ENCODE measurements at regions not wholly inside any gene's neighbourhood (a gene's known extent, or its start where the extent isn't known, plus 50 kb on each side); places are given as distances from the start of the nearest gene placed in this dataset.
A peak's percentile ranks its signal among the peaks of the same experiment; 100 is the strongest.

DNA sequence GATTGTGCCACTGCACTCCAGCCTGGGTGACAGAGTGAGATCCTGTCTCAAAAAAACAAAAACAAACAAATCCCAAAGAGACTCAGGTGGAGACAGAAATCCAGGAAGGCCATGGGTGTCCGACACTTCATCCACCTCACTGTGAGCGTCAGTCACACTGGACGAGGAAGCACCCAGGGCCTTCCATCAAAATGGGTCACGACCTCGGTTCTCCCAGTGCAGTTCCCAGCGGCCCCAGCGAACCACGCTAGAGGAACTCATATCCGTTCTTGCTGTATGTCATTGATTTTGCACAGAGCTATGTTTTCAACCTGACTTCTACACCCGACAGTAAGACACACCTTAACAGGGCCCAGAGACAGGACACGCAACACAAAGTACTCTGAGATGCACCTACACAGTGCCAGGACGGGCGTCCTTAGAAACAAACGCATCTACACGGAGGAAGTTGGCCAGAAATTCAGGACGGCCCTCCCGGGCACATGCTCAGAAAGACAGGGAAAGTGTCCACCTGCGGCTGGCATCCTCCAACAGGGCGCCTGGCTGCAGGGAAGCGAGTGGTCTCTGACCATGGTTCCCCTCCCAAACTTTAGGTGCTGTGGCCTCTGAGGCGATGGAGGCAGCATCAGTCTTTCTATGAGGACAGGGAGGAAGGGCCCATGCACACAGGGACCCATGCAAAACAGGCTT, 410.5 kb downstream of the CTTN start:
- H3K4me1 Mint-ChIP-seq (ENCODE audit: low read depth, unreplicated experiment), result no peaks in the 10 kb centered on the region
- CTCF ChIA-PET, result no interaction called here
- POLR2A ChIA-PET, result no interaction called here

DNA sequence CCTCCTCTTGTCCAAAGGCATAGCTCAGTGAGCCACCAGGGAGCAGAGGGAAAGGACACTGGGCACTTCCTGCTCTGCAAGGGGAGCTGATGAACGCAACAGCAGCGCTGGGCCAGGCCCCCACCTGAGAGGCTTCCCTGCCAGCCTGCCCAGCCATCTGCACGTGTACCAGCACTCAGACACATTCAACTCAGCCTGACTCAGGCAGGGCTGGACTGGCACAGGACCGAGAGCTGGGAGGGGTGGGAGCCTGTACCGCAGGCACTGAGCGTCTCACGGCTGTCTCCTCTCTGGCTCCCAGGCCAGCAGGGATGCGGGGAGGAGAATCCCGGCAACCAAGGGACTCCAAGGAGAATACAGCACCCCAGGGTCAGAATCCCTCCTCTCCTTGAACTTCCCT, 411.8 kb downstream of the CTTN start:
- peaks cover 13% of the 10 kb centered on the region for H3K36me3 ChIP-seq (ENCODE audit: control insufficient read depth, insufficient read depth, low read length)
- no peaks in the 10 kb centered on the region for H3K4me1 Mint-ChIP-seq (ENCODE audit: low read depth, unreplicated experiment)
- H3K36me3 Mint-ChIP-seq (ENCODE audit: insufficient read depth, unreplicated experiment), result peaks cover 68% of the 10 kb centered on the region
- no peaks in the 10 kb centered on the region for H3K9me3 ChIP-seq
- no peak for DNase-seq
- ChIA-PET POLR2A (no interaction called here), CTCF (no interaction called here)
- no peaks in the 10 kb centered on the region for H3K9me3 Mint-ChIP-seq (ENCODE audit: unreplicated experiment)
- H3K4me1 ChIP-seq, result no peaks in the 10 kb centered on the region
- TF ChIP-seq, protein P1, sequence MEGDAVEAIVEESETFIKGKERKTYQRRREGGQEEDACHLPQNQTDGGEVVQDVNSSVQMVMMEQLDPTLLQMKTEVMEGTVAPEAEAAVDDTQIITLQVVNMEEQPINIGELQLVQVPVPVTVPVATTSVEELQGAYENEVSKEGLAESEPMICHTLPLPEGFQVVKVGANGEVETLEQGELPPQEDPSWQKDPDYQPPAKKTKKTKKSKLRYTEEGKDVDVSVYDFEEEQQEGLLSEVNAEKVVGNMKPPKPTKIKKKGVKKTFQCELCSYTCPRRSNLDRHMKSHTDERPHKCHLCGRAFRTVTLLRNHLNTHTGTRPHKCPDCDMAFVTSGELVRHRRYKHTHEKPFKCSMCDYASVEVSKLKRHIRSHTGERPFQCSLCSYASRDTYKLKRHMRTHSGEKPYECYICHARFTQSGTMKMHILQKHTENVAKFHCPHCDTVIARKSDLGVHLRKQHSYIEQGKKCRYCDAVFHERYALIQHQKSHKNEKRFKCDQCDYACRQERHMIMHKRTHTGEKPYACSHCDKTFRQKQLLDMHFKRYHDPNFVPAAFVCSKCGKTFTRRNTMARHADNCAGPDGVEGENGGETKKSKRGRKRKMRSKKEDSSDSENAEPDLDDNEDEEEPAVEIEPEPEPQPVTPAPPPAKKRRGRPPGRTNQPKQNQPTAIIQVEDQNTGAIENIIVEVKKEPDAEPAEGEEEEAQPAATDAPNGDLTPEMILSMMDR (IDR thresholded peaks at IDR 0.05; ENCODE audit: insufficient read depth in 1 of 2, low read depth in 1 of 2, low read length in 1 of 2, severe bottlenecking in 1 of 2, unreplicated experiment in 1 of 2), result no peak
- no peak overlapping the region for H3K4me3 ChIP-seq (ENCODE audit: low read depth, low read length)
- H3K27me3 ChIP-seq (replicated peaks; ENCODE audit: control insufficient read depth, insufficient read depth, low read length), result no peaks in the 10 kb centered on the region
- no peaks in the 10 kb centered on the region for H3K27me3 Mint-ChIP-seq (ENCODE audit: insufficient read depth, unreplicated experiment)
- H3K27ac Mint-ChIP-seq (ENCODE audit: unreplicated experiment), result peak overlapping the region; percentile 20
- no TSS peak for BruUV-seq (replicated peaks)
- intact Hi-C loops (cut with micrococcal nuclease; ENCODE audit: unreplicated experiment), result no loop called here
- no peak overlapping the region for H3K4me3 Mint-ChIP-seq (ENCODE audit: unreplicated experiment)

More for the DNA sequence above, 410.5 kb downstream of the CTTN start:
- no peak for DNase-seq
- Mint-ChIP-seq H3K27me3 (ENCODE audit: insufficient read depth, unreplicated experiment) (no peaks in the 10 kb centered on the region), H3K4me3 (ENCODE audit: unreplicated experiment) (no peak overlapping the region), H3K27ac (ENCODE audit: unreplicated experiment) (no peak overlapping the region), H3K36me3 (ENCODE audit: insufficient read depth, unreplicated experiment) (peaks cover 74% of the 10 kb centered on the region), H3K9me3 (ENCODE audit: unreplicated experiment) (peaks cover 2% of the 10 kb centered on the region)
- intact Hi-C loops (cut with micrococcal nuclease; ENCODE audit: unreplicated experiment), result no loop called here
- no TSS peak for BruUV-seq (replicated peaks)
- Histone ChIP-seq H3K9me3 (no peaks in the 10 kb centered on the region), H3K4me1 (no peaks in the 10 kb centered on the region), H3K4me3 (ENCODE audit: low read depth, low read length) (no peak overlapping the region), H3K36me3 (ENCODE audit: control insufficient read depth, insufficient read depth, low read length) (peaks cover 19% of the 10 kb centered on the region), H3K27me3 (replicated peaks; ENCODE audit: control insufficient read depth, insufficient read depth, low read length) (no peaks in the 10 kb centered on the region)
- TF ChIP-seq, protein P1 (IDR thresholded peaks at IDR 0.05; ENCODE audit: insufficient read depth in 1 of 2, low read depth in 1 of 2, low read length in 1 of 2, severe bottlenecking in 1 of 2, unreplicated experiment in 1 of 2), result no peak

DNA sequence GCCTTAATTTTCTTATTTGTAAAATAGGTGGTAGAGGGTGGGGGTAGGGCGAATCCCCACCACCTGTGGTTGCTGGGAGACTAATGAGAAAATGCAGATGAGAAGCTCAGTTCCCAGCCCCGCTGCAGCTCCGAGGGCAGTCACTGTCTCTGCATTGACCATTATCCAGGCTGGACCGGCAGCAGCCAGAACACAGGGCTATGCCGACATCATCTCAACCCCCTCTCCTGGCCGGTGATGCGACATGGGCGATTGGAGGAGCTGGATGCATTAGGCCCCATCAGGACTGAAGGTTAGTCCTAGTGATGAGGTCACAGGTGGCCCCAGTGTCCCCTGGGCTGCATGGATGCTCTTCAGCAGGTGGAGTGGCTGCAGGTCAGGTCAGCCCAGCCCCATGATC, 412.4 kb downstream of the CTTN start:
- Mint-ChIP-seq H3K4me1 (ENCODE audit: low read depth, unreplicated experiment) (no peaks in the 10 kb centered on the region), H3K36me3 (ENCODE audit: insufficient read depth, unreplicated experiment) (peaks cover 63% of the 10 kb centered on the region), H3K27ac (ENCODE audit: unreplicated experiment) (no peak overlapping the region), H3K27me3 (ENCODE audit: insufficient read depth, unreplicated experiment) (no peaks in the 10 kb centered on the region), H3K9me3 (ENCODE audit: unreplicated experiment) (no peaks in the 10 kb centered on the region), H3K4me3 (ENCODE audit: unreplicated experiment) (no peak overlapping the region)
- Histone ChIP-seq H3K36me3 (ENCODE audit: control insufficient read depth, insufficient read depth, low read length) (peaks cover 13% of the 10 kb centered on the region), H3K4me1 (no peaks in the 10 kb centered on the region), H3K4me3 (ENCODE audit: low read depth, low read length) (no peak overlapping the region), H3K27me3 (replicated peaks; ENCODE audit: control insufficient read depth, insufficient read depth, low read length) (no peaks in the 10 kb centered on the region), H3K9me3 (no peaks in the 10 kb centered on the region)
- TF ChIP-seq, protein P1 (IDR thresholded peaks at IDR 0.05; ENCODE audit: insufficient read depth in 1 of 2, low read depth in 1 of 2, low read length in 1 of 2, severe bottlenecking in 1 of 2, unreplicated experiment in 1 of 2), result no peak
- BruUV-seq (replicated peaks), result no TSS peak
- intact Hi-C loops (cut with micrococcal nuclease; ENCODE audit: unreplicated experiment), result no loop called here
- no peak for DNase-seq
- CTCF ChIA-PET, result interaction anchor here (0.6 kb wide), 1 partner anchor 256 kb away, joined by 3 read pairs; no protein-coding TSS in a partner anchor
- POLR2A ChIA-PET, result no interaction called here

Measured in Caco-2 (cell line).